ENCODE measurements at regions not wholly inside any gene's neighbourhood (a gene's known extent, or its start where the extent isn't known, plus 50 kb on each side); places are given as distances from the start of the nearest gene placed in this dataset.

DNA sequence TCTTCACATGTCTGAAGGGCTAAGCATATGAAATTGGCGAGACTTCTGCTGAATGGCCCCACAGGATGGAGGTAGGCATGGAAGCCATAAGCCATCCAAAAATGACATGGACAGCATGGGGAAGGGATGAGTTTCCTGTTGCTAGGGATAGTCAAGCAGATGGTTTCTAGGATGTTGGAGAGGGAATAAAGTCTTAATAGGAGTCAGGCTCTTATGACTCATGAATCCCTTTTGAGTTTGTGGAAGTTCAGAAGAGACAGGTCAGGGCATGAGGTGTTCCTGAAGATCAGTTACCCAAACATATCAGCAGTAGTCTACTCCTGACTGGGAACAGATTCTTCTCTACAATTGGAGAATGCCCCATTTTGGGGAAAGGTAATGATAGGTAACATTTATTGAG is 243.9 kb downstream of the REEP3 start:
- Mint-ChIP-seq H3K27me3 (ENCODE audit: low read depth) (peaks cover 9% of the 10 kb centered on the region), H3K36me3 (ENCODE audit: low read depth) (no peaks in the 10 kb centered on the region), H3K4me1 (ENCODE audit: low read depth) (peaks cover 4% of the 10 kb centered on the region), H3K27ac (no peak overlapping the region), H3K9me3 (no peaks in the 10 kb centered on the region), H3K4me3 (no peak overlapping the region)
- no peak for DNase-seq (ENCODE audit: low spot score)

DNA sequence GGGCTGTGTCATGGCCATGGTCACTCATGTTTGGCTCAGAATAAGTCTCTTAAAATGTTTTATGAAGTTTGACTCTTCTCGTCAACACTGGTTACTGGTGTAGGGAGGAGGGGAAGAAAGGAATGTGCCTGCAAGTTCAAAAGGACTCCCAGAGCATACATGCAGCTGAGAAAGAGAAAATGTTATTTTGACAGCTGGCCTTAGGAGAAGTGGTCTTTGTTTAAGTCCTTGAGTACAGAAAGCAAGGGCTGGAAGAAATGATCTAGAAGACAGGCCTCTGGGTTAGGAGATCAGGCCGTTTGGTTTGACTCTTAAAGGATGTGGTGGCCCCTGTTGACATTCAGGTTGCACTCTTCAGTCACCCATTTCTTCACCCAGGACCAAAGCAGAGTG is 245.5 kb downstream of the REEP3 start:
- DNase-seq (ENCODE audit: low spot score): no peak
- Mint-ChIP-seq H3K4me1 (ENCODE audit: low read depth) (peaks cover 4% of the 10 kb centered on the region), H3K27ac (no peak overlapping the region), H3K27me3 (ENCODE audit: low read depth) (peaks cover 8% of the 10 kb centered on the region), H3K36me3 (ENCODE audit: low read depth) (no peaks in the 10 kb centered on the region), H3K4me3 (no peak overlapping the region), H3K9me3 (no peaks in the 10 kb centered on the region)

DNA sequence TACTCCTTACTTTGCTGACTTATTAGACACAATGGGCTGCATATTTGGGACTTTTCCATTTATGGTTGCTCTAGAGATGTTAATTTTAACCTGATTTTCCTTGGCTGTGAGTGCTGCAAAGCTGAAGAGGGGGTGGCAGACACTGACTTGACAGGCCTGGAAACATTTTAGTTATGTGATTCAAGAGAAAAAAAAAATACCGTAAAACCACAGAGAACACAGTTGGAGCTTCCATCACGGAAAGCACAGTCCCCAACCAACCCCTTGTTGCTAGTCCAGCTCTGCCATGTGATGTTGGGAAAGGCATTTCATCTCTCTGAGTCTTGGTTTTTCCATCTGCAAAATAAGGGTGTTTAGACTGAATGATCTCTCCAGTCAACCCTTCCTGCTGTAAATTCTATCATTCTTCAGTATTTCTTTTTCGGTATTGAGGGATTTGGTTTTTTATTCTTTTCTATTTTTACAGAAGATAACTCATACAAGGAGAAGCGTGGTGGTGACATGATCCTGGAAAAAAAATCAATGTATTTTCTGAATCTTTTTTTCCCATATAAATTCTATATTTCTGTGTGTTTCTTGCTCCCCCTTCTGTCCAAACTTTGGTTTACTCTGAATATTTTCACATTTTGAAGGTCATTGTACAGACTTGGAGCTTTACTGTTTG is 246.1 kb downstream of the REEP3 start:
- Mint-ChIP-seq H3K4me3 (no peak overlapping the region), H3K36me3 (ENCODE audit: low read depth) (no peaks in the 10 kb centered on the region), H3K27me3 (ENCODE audit: low read depth) (peaks cover 8% of the 10 kb centered on the region), H3K4me1 (ENCODE audit: low read depth) (peaks cover 4% of the 10 kb centered on the region), H3K27ac (no peak overlapping the region), H3K9me3 (no peaks in the 10 kb centered on the region)
- DNase-seq (ENCODE audit: low spot score): no peak

DNA sequence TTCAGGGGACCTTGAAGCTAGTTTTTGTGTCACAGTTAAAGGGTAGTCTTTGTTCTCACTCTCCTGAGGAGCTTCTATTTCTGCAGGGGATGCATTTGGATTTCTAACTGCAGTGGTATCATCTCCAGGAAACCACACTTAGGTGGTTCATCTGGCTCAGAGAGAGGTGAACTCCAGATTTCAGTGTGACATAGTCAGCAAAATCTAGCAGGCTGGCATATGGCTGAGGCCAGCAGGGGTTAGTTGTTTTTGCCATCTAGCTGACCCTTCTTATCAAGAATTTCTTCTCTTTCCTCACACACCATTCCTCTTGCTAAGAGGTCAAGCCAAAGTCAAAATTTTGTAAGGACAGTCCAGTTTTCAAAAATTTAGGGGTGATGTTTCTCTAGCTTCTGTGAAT is 248.2 kb downstream of the REEP3 start:
- Mint-ChIP-seq H3K27me3 (ENCODE audit: low read depth) (peaks cover 18% of the 10 kb centered on the region), H3K36me3 (ENCODE audit: low read depth) (no peaks in the 10 kb centered on the region), H3K27ac (no peak overlapping the region), H3K9me3 (no peaks in the 10 kb centered on the region), H3K4me3 (no peak overlapping the region), H3K4me1 (ENCODE audit: low read depth) (peaks cover 4% of the 10 kb centered on the region)
- DNase-seq (ENCODE audit: low spot score): no peak

DNA sequence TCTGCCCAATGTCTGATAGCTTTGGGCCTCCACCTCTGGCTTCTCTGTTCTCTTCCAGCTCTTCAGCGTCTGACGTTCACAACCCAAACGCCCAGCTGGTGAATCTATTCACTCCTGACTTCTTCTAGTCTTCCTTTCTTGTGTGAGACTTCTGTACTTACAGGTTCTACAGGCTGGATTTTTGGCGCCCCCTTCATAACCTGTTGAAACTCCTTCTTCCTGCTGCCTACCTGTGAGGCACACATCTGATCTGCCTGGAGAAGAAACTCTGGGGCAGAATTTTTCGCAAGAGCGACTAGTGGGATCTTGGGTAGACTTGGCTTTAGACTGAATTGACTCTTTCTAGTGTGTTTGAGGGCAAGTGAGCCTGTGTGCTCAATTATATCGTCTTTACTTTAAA is 249.3 kb downstream of the REEP3 start:
- Mint-ChIP-seq H3K27me3 (ENCODE audit: low read depth) (peaks cover 18% of the 10 kb centered on the region), H3K27ac (no peak overlapping the region), H3K36me3 (ENCODE audit: low read depth) (no peaks in the 10 kb centered on the region), H3K4me3 (no peak overlapping the region), H3K9me3 (no peaks in the 10 kb centered on the region), H3K4me1 (ENCODE audit: low read depth) (peaks cover 4% of the 10 kb centered on the region)
- no peak for DNase-seq (ENCODE audit: low spot score)

DNA sequence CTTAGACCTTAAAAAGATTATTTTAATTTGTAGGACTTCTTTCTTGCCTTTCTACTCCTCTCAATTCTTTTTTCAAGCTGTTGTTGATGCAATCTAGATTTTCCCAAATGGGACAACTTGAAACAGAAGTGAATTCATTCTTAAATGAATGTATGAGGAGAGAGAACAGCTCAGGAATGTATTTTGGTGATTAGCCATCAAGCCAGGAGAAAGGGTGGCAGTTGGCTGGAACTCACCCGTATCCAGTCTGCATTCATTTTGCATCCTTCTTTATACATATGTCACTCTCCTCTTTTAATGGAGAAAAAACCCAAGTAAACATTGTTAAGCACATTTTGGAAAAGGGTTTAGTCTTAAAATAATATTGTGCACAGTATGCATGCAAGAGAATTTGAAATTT is 251.3 kb downstream of the REEP3 start:
- peaks cover 4% of the 10 kb centered on the region for H3K4me1 Mint-ChIP-seq (ENCODE audit: low read depth)
- H3K9me3 Mint-ChIP-seq: no peaks in the 10 kb centered on the region
- no peak for DNase-seq (ENCODE audit: low spot score)
- H3K36me3 Mint-ChIP-seq (ENCODE audit: low read depth): no peaks in the 10 kb centered on the region
- peaks cover 21% of the 10 kb centered on the region for H3K27me3 Mint-ChIP-seq (ENCODE audit: low read depth)
- H3K4me3 Mint-ChIP-seq: no peak overlapping the region
- H3K27ac Mint-ChIP-seq: no peak overlapping the region

DNA sequence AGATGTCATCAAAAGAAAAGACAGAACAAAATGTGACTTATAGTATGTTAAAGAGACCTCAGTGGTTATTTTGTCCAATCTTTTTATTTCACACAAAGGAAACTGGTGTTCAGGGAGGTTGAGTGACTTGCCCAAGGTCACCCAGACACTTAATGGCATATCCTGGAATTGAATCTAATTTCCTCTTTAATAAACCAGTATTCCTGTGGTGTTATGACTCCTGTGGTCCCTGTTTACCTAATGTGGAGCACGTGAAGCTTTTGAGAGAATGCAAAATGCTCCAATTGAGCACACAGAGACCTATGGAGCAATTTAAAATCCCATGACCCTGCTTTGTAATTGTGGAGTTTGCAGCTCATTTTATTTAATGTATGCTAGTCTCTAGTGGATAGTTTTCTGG is 251.9 kb downstream of the REEP3 start:
- Mint-ChIP-seq H3K4me1 (ENCODE audit: low read depth) (no peaks in the 10 kb centered on the region), H3K9me3 (no peaks in the 10 kb centered on the region), H3K27ac (no peak overlapping the region), H3K27me3 (ENCODE audit: low read depth) (peaks cover 21% of the 10 kb centered on the region), H3K36me3 (ENCODE audit: low read depth) (no peaks in the 10 kb centered on the region), H3K4me3 (no peak overlapping the region)
- DNase-seq (ENCODE audit: low spot score): no peak

DNA sequence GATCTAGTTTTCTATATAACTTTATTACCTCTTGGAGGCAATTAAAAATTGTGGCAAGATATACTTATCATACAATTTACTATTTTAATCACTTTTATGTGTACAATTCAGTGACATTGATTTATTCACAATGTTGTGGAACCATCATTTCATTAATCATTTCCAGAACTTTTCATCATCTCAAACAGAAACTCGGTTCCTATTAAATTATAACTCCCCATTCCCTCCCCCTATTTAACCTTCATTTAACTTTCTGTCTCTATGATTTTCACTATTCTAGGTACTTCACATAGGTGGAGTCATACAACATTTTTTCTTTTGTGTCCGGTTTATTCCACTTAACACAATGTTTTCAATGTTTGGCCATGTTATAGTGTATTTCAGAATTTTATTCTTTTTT is 252.8 kb downstream of the REEP3 start:
- no peaks in the 10 kb centered on the region for H3K9me3 Mint-ChIP-seq
- H3K36me3 Mint-ChIP-seq (ENCODE audit: low read depth): no peaks in the 10 kb centered on the region
- no peaks in the 10 kb centered on the region for H3K4me1 Mint-ChIP-seq (ENCODE audit: low read depth)
- peaks cover 21% of the 10 kb centered on the region for H3K27me3 Mint-ChIP-seq (ENCODE audit: low read depth)
- DNase-seq (ENCODE audit: low spot score): no peak
- no peak overlapping the region for H3K4me3 Mint-ChIP-seq
- H3K27ac Mint-ChIP-seq: no peak overlapping the region

DNA sequence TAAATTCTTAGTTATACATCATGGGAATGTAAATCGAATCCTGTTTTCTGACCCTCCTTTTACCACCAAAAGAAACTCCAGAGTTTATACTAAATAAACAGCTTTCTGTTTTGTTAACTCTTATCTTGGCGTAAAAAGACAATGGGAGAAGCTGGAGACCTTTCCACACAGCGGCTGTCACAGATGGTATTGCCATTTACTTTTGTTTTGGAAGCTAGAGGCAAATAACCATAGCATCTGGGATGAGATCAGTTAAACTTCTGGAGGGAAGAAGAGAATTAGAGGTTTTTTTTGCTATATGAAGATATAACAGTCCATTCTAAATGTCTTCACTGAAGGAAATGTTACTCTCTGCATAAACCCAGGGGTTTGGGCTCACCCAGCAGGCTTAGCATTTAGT is 258.9 kb downstream of the REEP3 start:
- Mint-ChIP-seq H3K9me3 (no peaks in the 10 kb centered on the region), H3K27me3 (ENCODE audit: low read depth) (peaks cover 5% of the 10 kb centered on the region), H3K36me3 (ENCODE audit: low read depth) (no peaks in the 10 kb centered on the region), H3K27ac (no peak overlapping the region), H3K4me3 (no peak overlapping the region), H3K4me1 (ENCODE audit: low read depth) (no peaks in the 10 kb centered on the region)
- DNase-seq (ENCODE audit: low spot score): no peak

DNA sequence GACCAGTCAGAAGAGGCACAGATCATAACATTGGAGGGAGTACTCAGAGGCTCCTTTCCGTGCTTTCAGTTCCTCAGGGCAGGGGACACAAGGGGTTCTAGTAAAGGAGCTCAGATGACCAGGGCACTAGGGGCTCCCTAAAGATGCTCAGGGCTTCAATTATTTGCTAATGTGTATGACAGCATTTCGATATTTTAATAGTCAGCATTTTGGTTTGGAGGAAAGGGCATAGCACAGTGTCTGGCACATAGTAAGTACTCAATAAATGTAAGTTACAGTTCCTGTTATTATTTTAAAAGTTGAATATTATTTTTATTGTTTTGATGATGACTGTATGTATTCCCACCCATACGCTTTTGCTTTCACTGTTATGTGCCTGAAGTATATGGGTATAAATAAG is 260.0 kb downstream of the REEP3 start:
- H3K36me3 Mint-ChIP-seq (ENCODE audit: low read depth): no peaks in the 10 kb centered on the region
- H3K9me3 Mint-ChIP-seq: no peaks in the 10 kb centered on the region
- no peak overlapping the region for H3K27ac Mint-ChIP-seq
- H3K4me1 Mint-ChIP-seq (ENCODE audit: low read depth): no peaks in the 10 kb centered on the region
- H3K27me3 Mint-ChIP-seq (ENCODE audit: low read depth): peaks cover 5% of the 10 kb centered on the region
- H3K4me3 Mint-ChIP-seq: no peak overlapping the region
- DNase-seq (ENCODE audit: low spot score): no peak

DNA sequence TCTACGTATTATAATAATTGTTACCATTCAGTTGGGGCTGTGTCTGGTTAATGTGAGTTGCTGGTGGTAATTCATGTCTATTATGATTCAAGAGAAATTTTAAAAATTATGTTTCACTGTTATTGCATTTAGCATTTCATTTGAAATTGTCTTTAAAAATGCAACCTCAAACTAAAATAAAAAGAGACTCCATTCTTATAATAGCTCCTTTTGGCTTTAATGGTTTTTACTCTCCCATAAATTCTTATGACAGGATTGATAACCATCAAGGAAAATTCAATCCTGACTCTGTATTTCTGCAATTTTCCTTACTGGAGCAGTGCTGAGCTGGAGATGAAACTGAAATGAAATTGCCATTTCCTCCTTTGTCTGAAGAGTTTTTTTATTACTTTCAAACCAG is 262.7 kb downstream of the REEP3 start:
- Mint-ChIP-seq H3K36me3 (ENCODE audit: low read depth) (no peaks in the 10 kb centered on the region), H3K4me3 (no peak overlapping the region), H3K9me3 (peaks cover 3% of the 10 kb centered on the region), H3K4me1 (ENCODE audit: low read depth) (peaks cover 2% of the 10 kb centered on the region), H3K27me3 (ENCODE audit: low read depth) (peaks cover 2% of the 10 kb centered on the region), H3K27ac (no peak overlapping the region)
- DNase-seq (ENCODE audit: low spot score): no peak

DNA sequence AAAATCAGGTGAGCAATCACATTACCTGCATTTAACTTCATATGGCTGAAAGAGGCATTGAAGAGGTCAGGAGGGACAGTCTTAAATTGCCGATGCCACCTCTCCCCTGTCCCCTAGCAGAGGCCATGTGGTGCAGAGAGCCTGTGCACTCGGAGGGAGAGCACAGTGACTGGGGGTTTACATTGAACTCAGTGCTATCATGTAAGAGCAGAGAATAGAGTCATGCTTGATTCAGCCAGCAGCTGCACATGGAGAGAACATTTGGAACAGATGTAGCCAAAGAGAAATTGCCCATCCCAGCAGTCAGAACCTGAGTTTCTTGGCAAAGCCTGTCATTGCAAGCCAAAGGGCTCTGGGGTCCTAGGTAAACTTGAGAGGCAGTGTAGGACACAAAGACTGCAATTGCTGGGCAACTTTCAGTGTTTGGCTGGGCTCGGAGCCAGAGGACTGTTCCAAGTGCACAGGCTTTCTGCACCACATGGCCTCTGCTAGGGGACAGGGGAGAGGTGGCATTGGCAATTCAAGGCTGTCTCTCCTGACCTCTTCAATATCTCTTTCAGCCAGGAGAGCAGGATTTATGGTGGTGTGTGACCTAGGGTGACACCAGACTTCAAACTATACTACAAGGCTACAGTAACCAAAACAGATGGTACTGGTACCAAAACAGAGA is 267.1 kb downstream of the REEP3 start:
- no peak for DNase-seq (ENCODE audit: low spot score)
- H3K27me3 Mint-ChIP-seq (ENCODE audit: low read depth): no peaks in the 10 kb centered on the region
- no peak overlapping the region for H3K27ac Mint-ChIP-seq
- H3K36me3 Mint-ChIP-seq (ENCODE audit: low read depth): no peaks in the 10 kb centered on the region
- H3K4me1 Mint-ChIP-seq (ENCODE audit: low read depth): peaks cover 2% of the 10 kb centered on the region
- H3K4me3 Mint-ChIP-seq: no peak overlapping the region
- peaks cover 3% of the 10 kb centered on the region for H3K9me3 Mint-ChIP-seq

DNA sequence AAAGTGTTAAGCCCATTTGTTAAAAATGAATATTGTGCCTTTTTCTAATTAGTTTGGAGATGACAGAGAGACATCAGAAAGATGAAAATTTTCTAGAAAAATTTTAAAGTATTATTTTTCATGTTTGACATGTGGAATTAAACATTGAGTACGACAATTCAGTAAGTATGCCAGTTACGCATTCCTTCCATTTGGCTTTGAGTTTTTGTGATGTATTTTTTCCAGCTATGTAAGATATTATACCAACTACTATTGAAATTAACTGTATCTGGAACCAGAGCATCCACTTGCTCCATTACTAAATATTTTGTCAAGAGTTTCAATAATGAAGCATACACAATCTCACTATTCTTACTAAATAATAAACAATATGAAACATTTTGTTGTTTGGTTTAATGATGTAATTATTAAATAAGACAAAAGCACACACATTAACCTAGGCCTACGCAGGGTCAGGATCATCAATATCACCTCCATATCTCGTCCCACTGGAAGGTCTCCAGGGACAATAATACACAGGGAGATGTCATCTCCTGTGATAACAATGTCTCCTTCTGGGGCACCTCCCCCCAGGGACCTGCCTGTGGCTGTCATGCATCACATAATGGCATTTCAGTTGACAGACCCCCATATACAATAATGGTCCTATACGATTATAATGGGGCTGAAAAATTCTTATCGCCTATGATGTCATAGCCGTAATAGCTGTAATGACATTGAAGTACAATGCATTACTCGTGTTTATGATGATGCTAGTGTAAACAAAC is 274.1 kb downstream of the REEP3 start:
- Mint-ChIP-seq H3K27me3 (ENCODE audit: low read depth) (peaks cover 2% of the 10 kb centered on the region), H3K9me3 (no peaks in the 10 kb centered on the region), H3K27ac (no peak overlapping the region), H3K36me3 (ENCODE audit: low read depth) (no peaks in the 10 kb centered on the region), H3K4me1 (ENCODE audit: low read depth) (peaks cover 2% of the 10 kb centered on the region), H3K4me3 (no peak overlapping the region)
- no peak for DNase-seq (ENCODE audit: low spot score)

DNA sequence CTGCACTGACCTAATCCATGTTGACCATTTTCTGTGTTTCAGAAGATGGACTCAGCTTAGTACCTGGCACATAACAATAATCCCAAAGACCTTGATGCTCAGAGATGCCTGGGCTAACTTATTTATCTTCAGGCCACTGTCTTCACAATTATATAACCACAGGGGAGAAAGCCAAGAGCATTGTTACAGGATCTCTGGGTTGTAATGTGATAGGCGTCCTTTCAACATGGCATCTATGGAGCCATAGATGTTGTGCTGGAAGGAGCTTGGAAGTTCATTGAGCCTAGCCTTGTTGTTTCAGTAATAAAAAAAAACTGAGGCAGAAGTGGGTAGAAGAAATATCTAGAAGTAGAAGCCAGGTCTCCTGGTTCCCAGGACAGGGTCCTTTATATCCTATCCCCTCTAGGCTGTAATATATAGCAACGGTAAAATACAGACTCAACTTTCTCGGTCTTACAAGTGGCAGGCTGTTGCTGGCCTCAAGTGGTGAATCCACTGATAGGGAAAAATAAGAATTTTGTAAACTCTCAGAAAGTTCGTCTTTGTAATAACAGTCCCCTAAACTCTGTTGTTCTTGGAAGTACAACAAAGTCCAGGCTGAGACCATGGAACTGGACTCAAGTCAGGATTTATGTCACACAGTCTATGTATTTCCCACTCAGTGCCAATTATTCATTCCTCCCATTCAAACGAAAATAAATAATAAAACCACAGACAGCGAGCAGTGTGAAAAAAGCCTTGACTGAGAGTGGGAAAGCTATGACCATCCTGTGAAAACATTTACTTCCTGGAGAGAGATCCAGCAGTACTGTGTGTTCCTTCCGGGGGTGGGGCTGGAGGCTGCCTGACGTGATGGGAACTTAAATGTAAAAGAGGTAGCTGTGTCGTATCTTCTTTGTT is 277.6 kb downstream of the REEP3 start:
- Mint-ChIP-seq H3K9me3 (no peaks in the 10 kb centered on the region), H3K36me3 (ENCODE audit: low read depth) (no peaks in the 10 kb centered on the region), H3K4me3 (no peak overlapping the region), H3K27me3 (ENCODE audit: low read depth) (peaks cover 2% of the 10 kb centered on the region), H3K4me1 (ENCODE audit: low read depth) (peaks cover 2% of the 10 kb centered on the region), H3K27ac (no peak overlapping the region)
- no peak for DNase-seq (ENCODE audit: low spot score)

Measured in T-helper 2 cell treated with Interferon-gamma antibody and Interleukin-4, amounts not matched to agents 5 μg/mL and 100 μg/mL, for 36 hours (primary cell).